Hepatocyte (in vitro differentiated cells): ENCODE measurements at regions not wholly inside any gene's neighbourhood (a gene's known extent, or its start where the extent isn't known, plus 50 kb on each side); places are given as distances from the start of the nearest gene placed in this dataset.

Experiments
- DNase-seq: peaks from one replicate; pipeline ENCODE4 v3.0.0-alpha.2; 2016; ENCODE audit warnings: low spot score
- H2AFZ ChIP-seq: fragments of 200-600 bp; sonication (generic); 2 replicates; pipeline ENCODE4 v1.6.0; 2016; ENCODE audit warnings: antibody characterized with exemption, mild to moderate bottlenecking
- H3K27ac ChIP-seq: fragments of 200-600 bp; sonication (generic); 2 replicates; pipeline ENCODE4 v1.5.1; 2016; ENCODE audit warnings: mild to moderate bottlenecking
- H3K27me3 ChIP-seq: fragments of 200-600 bp; sonication (generic); 2 replicates; pipeline ENCODE4 v1.6.1; 2016
- H3K36me3 ChIP-seq: fragments of 200-600 bp; sonication (generic); replicated peaks from 2 replicates; pipeline ENCODE4 v1.5.1; 2016; ENCODE audit warnings: low read depth; ENCODE audit not compliant: insufficient read depth
- H3K4me1 ChIP-seq: fragments of 200-600 bp; sonication (generic); 2 replicates; pipeline ENCODE4 v1.5.1; 2016; ENCODE audit warnings: mild to moderate bottlenecking, moderate library complexity; ENCODE audit not compliant: insufficient read depth
- H3K4me2 ChIP-seq: fragments of 200-600 bp; sonication (generic); 2 replicates; pipeline ENCODE4 v1.6.0; 2016
- H3K4me3 ChIP-seq: fragments of 200-600 bp; sonication (generic); 2 replicates; pipeline ENCODE4 v1.5.1; 2016; ENCODE audit warnings: mild to moderate bottlenecking
- H3K79me2 ChIP-seq: fragments of 200-600 bp; sonication (generic); 2 replicates; pipeline ENCODE4 v1.6.0; 2017; ENCODE audit warnings: mild to moderate bottlenecking
- H3K9me2 ChIP-seq: fragments of 200-600 bp; sonication (generic); replicated peaks from 2 replicates; pipeline ENCODE4 v1.6.0; 2017; ENCODE audit warnings: mild to moderate bottlenecking; ENCODE audit not compliant: insufficient read depth
- H3K9me3 ChIP-seq: fragments of 200-600 bp; sonication (generic); 2 replicates; pipeline ENCODE4 v1.5.1; 2016; ENCODE audit warnings: low read depth, mild to moderate bottlenecking
- H4K20me1 ChIP-seq: fragments of 200-600 bp; sonication (generic); 2 replicates; pipeline ENCODE4 v1.6.0; 2016; ENCODE audit warnings: mild to moderate bottlenecking; ENCODE audit not compliant: insufficient read depth, poor library complexity, severe bottlenecking
- CTCF ChIP-seq: fragments of 200-600 bp; sonication (generic); IDR thresholded peaks from 2 replicates; pipeline ENCODE4 v1.5.1; 2016; ENCODE audit warnings: antibody characterized with exemption, mild to moderate bottlenecking; ENCODE audit not compliant: poor library complexity
- EZH2 ChIP-seq: fragments of 200-600 bp; sonication (generic); IDR thresholded peaks from 2 replicates; pipeline ENCODE4 v1.6.1; 2016; ENCODE audit warnings: antibody characterized with exemption, mild to moderate bottlenecking, borderline replicate concordance
- EZH2phosphoT487 ChIP-seq: fragments of 200-600 bp; sonication (generic); IDR thresholded peaks from one replicate; pipeline ENCODE4 v1.6.1; 2018; ENCODE audit warnings: antibody characterized with exemption, mild to moderate bottlenecking, low read depth, moderate library complexity; ENCODE audit not compliant: unreplicated experiment, severe bottlenecking
- WGBS: methylation state at CpG from one replicate; pipeline ENCODE4 v1.1.6; 2016; ENCODE audit warnings: low lambda C conversion rate; ENCODE audit errors: missing lambda C conversion rate; 5-methylcytosine and 5-hydroxymethylcytosine counted together

GRCh38 chr7:32167256-32167655, 97.0 kb upstream of the PDE1C start:
- Histone ChIP-seq H3K27ac (no peak overlapping the region), H3K36me3 (no peaks in the 10 kb centered on the region), H3K79me2 (no peaks in the 10 kb centered on the region), H3K4me1 (no peaks in the 10 kb centered on the region), H2AFZ (no peak overlapping the region), H3K4me3 (no peak overlapping the region), H3K4me2 (no peak overlapping the region), H3K9me3 (no peaks in the 10 kb centered on the region), H4K20me1 (no peaks in the 10 kb centered on the region), H3K27me3 (no peaks in the 10 kb centered on the region), H3K9me2 (no peaks in the 10 kb centered on the region)
- DNase-seq, result no peak
- 94% methylated on average over 2 of the region's 2 CpGs for WGBS
- no peak for TF ChIP-seq EZH2
- TF ChIP-seq CTCF, result no peak
- no peak for TF ChIP-seq EZH2phosphoT487

DNA sequence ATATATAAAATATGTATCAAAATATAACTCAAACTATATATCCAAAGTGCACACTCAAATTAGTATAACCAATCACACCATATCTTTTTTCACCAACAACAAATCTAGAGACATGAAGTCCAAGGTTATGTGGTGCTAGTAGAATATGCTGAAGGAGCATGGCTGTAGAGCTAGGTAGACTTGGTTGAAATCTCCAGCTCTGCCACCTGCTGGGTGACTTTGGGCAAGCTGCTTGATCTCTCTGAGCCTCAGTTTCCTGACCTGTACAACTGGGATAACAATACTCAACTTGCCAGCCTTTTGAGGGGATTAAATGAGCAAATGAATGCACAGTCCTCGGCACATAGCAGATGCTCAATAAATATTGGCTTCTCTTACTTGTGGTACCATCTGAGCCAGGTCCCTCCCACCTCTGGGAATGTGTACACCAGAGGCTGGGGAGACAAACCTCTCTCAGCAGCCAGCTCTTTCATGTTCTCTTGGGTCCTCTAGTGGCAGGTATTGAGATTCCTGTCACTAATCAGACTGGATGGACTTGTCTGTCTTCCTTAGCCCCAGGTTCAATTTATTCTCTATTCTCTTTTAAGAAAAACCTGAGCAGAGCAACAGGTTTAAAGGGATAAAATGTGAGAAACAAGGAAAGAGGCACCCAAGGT, 94.3 kb upstream of the PDE1C start:
- Histone ChIP-seq H3K9me2 (no peaks in the 10 kb centered on the region), H2AFZ (no peak overlapping the region), H3K4me1 (no peaks in the 10 kb centered on the region), H3K4me3 (no peak overlapping the region), H3K27ac (no peak overlapping the region), H4K20me1 (no peaks in the 10 kb centered on the region), H3K36me3 (no peaks in the 10 kb centered on the region), H3K9me3 (no peaks in the 10 kb centered on the region), H3K79me2 (no peaks in the 10 kb centered on the region), H3K27me3 (no peaks in the 10 kb centered on the region), H3K4me2 (no peak overlapping the region)
- 56% methylated on average over 1 of the region's 1 CpG for WGBS
- DNase-seq, result peak; percentile 63
- TF ChIP-seq CTCF (peak; percentile 56), EZH2phosphoT487 (no peak)

DNA sequence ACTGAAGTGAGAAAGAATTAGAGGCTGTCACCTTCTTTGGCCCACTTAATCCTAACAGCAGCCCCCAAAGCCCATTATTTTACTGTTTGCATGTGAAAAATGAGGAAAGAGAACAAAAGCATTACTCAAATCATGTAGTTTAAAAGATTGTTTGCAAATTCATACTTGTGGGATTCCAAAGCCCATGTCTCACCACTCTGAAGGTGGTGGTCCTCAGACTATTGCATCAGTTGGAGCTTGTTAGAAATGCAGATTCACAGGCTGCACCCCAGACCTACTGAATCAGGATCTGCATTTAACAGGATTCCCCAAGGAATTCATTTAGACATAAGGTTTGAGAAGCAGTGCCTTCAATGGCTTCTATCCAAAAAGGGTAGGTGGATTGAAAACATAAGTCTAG, 93.7 kb upstream of the PDE1C start:
- H2AFZ ChIP-seq, result no peak overlapping the region
- no peaks in the 10 kb centered on the region for H3K36me3 ChIP-seq
- no peaks in the 10 kb centered on the region for H3K4me1 ChIP-seq
- no peaks in the 10 kb centered on the region for H3K27me3 ChIP-seq
- H4K20me1 ChIP-seq, result no peaks in the 10 kb centered on the region
- no peak overlapping the region for H3K27ac ChIP-seq
- no peak for TF ChIP-seq CTCF
- TF ChIP-seq EZH2phosphoT487, result no peak
- no peak for TF ChIP-seq EZH2
- no peaks in the 10 kb centered on the region for H3K9me2 ChIP-seq
- no peaks in the 10 kb centered on the region for H3K79me2 ChIP-seq
- no peak overlapping the region for H3K4me3 ChIP-seq
- no peaks in the 10 kb centered on the region for H3K9me3 ChIP-seq
- DNase-seq, result no peak
- H3K4me2 ChIP-seq, result no peak overlapping the region
